ENCODE measurements at regions not wholly inside any gene's neighbourhood (a gene's known extent, or its start where the extent isn't known, plus 50 kb on each side); places are given as distances from the start of the nearest gene placed in this dataset.

- TF ChIP-seq CTCF (conservative IDR thresholded peaks at IDR 0.05 in 1 of 2, IDR thresholded peaks at IDR 0.05 in 1 of 2; ENCODE audit: low read depth in 1 of 2, low read length in 2 of 2) (no peak), EZH2 (IDR thresholded peaks at IDR 0.05; ENCODE audit: low read length, missing control alignments) (no peak)
Observed at GRCh38 chr7:69218576-69218975, 379.7 kb upstream of the AUTS2 start.

Measured in fibroblast of lung (primary cell).